Stimulated activated CD8-positive, alpha-beta memory T cell treated with anti-CD3 and anti-CD28 coated beads, Interleukin-15, amount 100 ng/mL, for 1 hour (primary cell): ENCODE measurements at regions not wholly inside any gene's neighbourhood (a gene's known extent, or its start where the extent isn't known, plus 50 kb on each side); places are given as distances from the start of the nearest gene placed in this dataset.

ENCODE experiments used
- DNase-seq: peaks from one replicate; pipeline ENCODE4 v3.0.0-alpha.2; 2020; ENCODE audit warnings: low read depth

DNA sequence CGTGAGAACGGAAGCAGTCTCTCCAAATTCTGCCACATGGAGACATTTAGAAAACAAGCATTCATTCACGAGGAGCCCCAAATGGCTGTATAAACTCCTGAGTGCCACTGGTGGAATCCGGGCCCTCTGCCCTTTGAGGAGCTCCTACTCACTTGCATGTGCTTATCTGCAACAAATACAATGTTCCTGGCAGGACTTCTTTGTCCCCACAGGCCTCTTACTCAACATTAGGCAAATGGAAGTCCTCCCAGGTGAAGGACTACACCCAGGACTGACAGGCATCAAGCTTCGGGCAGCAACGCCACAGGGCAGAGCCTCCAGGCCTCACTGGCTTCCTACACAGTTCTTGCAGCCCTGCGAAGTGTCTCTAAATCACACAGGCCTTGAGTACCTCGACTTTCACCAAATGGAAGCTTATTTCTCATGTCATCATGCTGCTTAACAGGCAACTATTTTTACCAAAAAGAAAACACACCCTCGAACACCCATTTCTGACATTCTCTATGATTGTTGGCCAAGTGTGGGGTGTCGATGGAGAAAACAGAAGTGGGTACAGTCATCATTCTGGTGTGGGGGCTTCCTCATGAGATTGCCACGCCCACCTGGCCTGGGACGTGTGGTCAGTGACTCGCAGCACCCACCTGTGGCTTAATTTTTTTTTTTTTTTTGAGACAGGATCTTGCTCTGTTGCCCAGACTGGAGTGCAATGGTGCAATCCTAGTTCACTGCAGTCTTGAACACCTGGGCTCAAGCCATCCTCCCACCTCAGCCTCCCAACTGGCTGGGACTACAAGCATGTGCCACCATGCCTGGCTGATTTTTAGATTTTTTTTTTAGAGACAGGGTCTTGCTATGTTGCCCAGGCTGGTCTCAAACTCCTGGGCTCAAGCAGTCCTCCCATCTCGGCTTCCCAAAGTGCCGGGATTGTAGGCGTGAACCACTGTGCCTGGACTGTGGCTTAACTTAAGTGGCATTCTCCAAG is 186.8 kb upstream of the GLI2 start:
- no peak for DNase-seq

- DNase-seq, result no peak
Measured at GRCh38 chr2:120549841-120550240, 185.8 kb upstream of the GLI2 start.

GRCh38 chr2:120550282-120550681 is 185.4 kb upstream of the GLI2 start:
- DNase-seq, result no peak

- no peak for DNase-seq
Measured at GRCh38 chr2:120550893-120551446, 184.7 kb upstream of the GLI2 start.

- DNase-seq, result no peak
Measured at GRCh38 chr2:120551522-120551921, 184.1 kb upstream of the GLI2 start.

- DNase-seq, result no peak
Measured at GRCh38 chr2:120552079-120552478, 183.6 kb upstream of the GLI2 start.

- no peak for DNase-seq
Measured at GRCh38 chr2:120552800-120553481, 182.7 kb upstream of the GLI2 start.

- no peak for DNase-seq
Measured at GRCh38 chr2:120554625-120555032, 181.0 kb upstream of the GLI2 start.

- DNase-seq, result no peak
Measured at GRCh38 chr2:120555092-120555491, 180.6 kb upstream of the GLI2 start.

DNA sequence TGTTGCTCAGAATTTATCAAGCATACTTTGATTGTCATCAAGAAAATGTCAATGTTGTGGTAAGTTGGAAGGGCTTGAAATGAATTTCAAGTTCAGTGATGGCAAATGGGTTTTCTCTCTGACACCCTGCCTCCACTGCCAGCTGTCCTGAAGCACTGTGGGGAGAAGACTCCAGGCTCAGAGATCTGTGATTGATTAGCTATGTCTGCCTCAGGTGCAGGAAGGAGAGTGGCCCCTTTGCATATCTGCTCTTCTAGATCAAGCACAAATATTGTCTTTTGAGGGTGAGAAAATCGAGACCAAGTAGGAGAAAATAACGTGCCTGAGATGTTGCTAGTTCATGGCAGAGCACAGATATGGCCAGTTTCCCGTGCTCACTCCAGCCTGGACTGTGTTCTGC is 178.8 kb upstream of the GLI2 start:
- no peak for DNase-seq

DNA sequence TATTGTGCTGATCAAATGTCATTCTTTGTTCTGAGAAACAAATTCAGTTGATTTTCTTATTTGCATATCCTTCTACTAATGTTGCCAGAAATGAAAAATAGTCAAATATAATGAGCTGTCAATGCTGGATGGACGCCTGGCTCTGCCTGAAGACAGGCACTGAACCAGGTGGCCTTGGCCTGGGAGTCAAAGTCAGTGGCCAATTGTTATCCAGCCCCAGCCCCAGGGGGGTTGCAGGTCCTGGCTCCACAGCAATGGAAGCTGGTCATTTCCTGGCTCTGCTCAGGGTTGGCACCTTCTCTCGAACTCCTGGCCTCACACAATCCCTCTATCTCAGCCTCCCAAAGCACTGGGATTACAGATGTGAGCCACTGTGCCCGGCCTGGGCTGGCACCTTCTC is 176.8 kb upstream of the GLI2 start:
- no peak for DNase-seq

DNA sequence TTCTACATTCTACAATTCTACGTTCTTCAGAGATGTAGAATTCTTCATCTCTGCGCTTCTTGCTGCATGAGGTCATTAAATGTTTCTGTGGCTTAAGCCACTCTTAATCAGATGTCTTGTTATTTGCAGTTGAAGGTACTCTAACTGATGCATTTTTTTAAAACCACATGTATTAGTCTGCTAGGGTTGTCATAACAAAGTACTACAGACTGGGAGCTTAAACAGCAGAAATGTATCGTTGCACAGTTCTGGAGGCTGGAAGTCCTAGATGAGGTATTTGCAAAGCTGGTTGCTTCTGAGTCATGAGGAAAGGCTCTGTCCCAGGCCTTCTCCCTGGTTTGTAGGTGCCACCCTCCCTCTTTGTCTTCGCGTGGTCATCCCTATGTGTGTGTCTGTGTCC is 176.3 kb upstream of the GLI2 start:
- DNase-seq, result no peak

GRCh38 chr2:120560330-120560729 is 175.3 kb upstream of the GLI2 start:
- DNase-seq, result no peak

GRCh38 chr2:120561379-120562035 is 174.2 kb upstream of the GLI2 start:
- DNase-seq, result no peak

DNA sequence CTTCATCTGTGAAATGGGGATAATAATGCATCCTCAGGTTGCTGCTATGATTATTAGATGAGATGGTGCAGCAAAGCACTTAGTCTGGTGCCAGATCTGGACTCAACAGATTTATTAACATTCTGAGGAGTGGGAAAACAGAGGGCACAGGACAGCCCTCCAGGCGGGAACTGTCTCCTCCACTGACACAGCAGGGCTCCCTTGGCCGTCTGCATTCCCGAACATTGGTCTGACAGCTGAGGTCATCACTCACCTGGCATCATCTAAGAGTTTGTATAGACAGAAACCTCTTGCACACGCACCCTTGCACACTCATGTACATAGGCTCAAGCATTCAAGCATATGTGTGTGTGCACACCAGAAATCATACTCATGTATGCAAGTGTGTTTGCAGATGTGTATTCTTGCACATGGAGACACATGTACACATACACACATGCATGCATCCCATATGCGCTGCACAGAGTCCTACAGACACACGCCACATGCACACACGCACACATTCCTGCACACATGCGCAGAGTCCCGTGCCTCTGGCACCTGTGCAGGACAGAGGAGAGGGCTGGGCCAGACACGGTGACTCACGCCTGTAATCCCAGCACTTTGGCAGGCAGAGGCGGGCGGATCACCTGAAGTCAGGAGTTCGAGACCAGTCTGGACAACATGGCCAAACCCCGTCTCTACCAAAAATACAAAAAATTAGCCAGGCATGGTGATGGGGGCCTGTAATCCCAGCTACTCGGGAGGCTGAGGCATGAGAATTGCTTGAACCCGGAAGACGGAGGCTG is 173.3 kb upstream of the GLI2 start:
- no peak for DNase-seq

GRCh38 chr2:120563616-120564015 is 172.1 kb upstream of the GLI2 start:
- DNase-seq, result no peak

GRCh38 chr2:120564213-120565094 is 171.2 kb upstream of the GLI2 start:
- DNase-seq, result no peak

GRCh38 chr2:120565095-120565460 is 170.6 kb upstream of the GLI2 start:
- DNase-seq, result no peak

DNA sequence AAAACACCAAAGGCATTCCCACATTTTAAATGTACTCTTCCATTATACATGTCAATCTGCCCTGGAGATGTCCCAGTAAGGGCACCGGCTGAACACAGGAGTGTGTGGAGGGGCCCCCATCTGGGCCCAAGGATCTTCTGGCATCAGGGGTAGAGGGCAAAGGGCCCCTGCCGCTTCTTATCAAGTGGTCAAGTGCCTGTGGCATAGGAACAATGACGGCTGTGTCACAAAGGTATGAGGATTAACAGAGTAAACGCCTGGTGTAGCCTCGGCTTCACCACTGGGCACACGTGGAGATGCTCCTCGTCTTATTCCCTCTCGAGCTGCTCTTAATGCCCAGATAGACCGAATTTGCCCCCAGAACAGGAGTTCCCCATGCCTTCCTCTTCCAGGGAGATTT is 169.7 kb upstream of the GLI2 start:
- DNase-seq, result no peak

- DNase-seq, result no peak
Measured at GRCh38 chr2:120566331-120567035, 169.2 kb upstream of the GLI2 start.
